Gastroesophageal sphincter (tissue), 4 donors: ENCODE measurements at regions not wholly inside any gene's neighbourhood (a gene's known extent, or its start where the extent isn't known, plus 50 kb on each side); places are given as distances from the start of the nearest gene placed in this dataset.

Experiments
- ATAC-seq: fragments of 150-250 bp; one replicate; pipeline ENCODE4 v1.9.1; 2016; ENCODE audit warnings: mild to moderate bottlenecking, moderate library complexity
- H3K27ac ChIP-seq, 4 donors: fragments of 200-600 bp; sonication (generic) in 3 of 4; 1 replicate in 3 of 4; 2 replicates in 1 of 4; pipeline ENCODE4 v1.5.1; 2016 to 2019
- H3K27me3 ChIP-seq: fragments of 200-600 bp; sonication (generic); one replicate; pipeline ENCODE4 v1.5.1; 2019
- H3K36me3 ChIP-seq, 2 donors: fragments of 200-600 bp; sonication (generic); one replicate each; pipeline ENCODE4 v1.5.1; 2019; ENCODE audit warnings: control low read depth in 1 of 2
- H3K4me1 ChIP-seq, 3 donors: fragments of 200-600 bp; sonication (generic); 1 replicate in 2 of 3; 2 replicates in 1 of 3; pipeline ENCODE4 v1.5.1; 2016 to 2019; ENCODE audit warnings: control low read depth in 2 of 3
- H3K4me3 ChIP-seq, 2 donors: fragments of 200-600 bp; sonication (generic); one replicate each; pipeline ENCODE4 v1.5.1; 2019; ENCODE audit warnings: mild to moderate bottlenecking in 1 of 2, moderate library complexity in 1 of 2
- H3K9me3 ChIP-seq, 3 donors: fragments of 200-600 bp; sonication (generic); one replicate each; pipeline ENCODE4 v1.5.1; 2017 to 2019; ENCODE audit warnings: control low read depth in 2 of 3
- EP300 ChIP-seq: sonication (generic); formaldehyde crosslinking; IDR thresholded peaks from one replicate; pipeline ENCODE4 v1.6.1; 2017; ENCODE audit warnings: antibody characterized with exemption, mild to moderate bottlenecking
- POLR2A ChIP-seq, 2 donors: fragments of 450-650 bp; IDR thresholded peaks; one replicate each; pipeline ENCODE4 v1.6.1; 2017; ENCODE audit warnings: antibody characterized with exemption in 2 of 2, mild to moderate bottlenecking in 2 of 2, moderate library complexity in 1 of 2
- POLR2AphosphoS5 ChIP-seq: sonication (generic); formaldehyde crosslinking; IDR thresholded peaks from one replicate; pipeline ENCODE4 v1.6.1; 2017; ENCODE audit warnings: antibody characterized with exemption
- WGBS, 2 donors: methylation state at CpG; one replicate each; pipeline ENCODE4 v1.1.5; 2018; ENCODE audit warnings: low coverage in 1 of 2; 5-methylcytosine and 5-hydroxymethylcytosine counted together
- TF ChIP-seq, protein P1 (sequence below), 4 experiments: fragments of 200-600 bp in 2 of 4; fragments of 450-650 bp in 2 of 4; sonication (generic) in 1 of 4; IDR thresholded peaks; one replicate each; pipeline ENCODE4 v1.5.1; 2017 to 2019; ENCODE audit warnings: antibody characterized with exemption in 4 of 4, mild to moderate bottlenecking in 2 of 4, moderate library complexity in 2 of 4

- no peak overlapping the region for H3K4me3 ChIP-seq
- 75 to 92% methylated on average over 2 of the region's 8 CpGs for WGBS, 2 donors
- no peak for TF ChIP-seq POLR2A (IDR thresholded peaks at IDR 0.05)
- TF ChIP-seq, protein P1, sequence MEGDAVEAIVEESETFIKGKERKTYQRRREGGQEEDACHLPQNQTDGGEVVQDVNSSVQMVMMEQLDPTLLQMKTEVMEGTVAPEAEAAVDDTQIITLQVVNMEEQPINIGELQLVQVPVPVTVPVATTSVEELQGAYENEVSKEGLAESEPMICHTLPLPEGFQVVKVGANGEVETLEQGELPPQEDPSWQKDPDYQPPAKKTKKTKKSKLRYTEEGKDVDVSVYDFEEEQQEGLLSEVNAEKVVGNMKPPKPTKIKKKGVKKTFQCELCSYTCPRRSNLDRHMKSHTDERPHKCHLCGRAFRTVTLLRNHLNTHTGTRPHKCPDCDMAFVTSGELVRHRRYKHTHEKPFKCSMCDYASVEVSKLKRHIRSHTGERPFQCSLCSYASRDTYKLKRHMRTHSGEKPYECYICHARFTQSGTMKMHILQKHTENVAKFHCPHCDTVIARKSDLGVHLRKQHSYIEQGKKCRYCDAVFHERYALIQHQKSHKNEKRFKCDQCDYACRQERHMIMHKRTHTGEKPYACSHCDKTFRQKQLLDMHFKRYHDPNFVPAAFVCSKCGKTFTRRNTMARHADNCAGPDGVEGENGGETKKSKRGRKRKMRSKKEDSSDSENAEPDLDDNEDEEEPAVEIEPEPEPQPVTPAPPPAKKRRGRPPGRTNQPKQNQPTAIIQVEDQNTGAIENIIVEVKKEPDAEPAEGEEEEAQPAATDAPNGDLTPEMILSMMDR (IDR thresholded peaks at IDR 0.05): no peak
- no peak for TF ChIP-seq POLR2AphosphoS5
- TF ChIP-seq EP300: no peak
- no peaks in the 10 kb centered on the region for H3K27me3 ChIP-seq
- H3K9me3 ChIP-seq: no peaks in the 10 kb centered on the region
- H3K36me3 ChIP-seq: no peaks in the 10 kb centered on the region
- H3K27ac ChIP-seq: no peak overlapping the region
- ATAC-seq: no peak
- peaks cover 0 to 11% (median 0%) of the 10 kb centered on the region in 3 donors for H3K4me1 ChIP-seq
These were observed 67.4 kb upstream of the RAB18 start for GRCh38 chr10:27436710-27437109.

DNA sequence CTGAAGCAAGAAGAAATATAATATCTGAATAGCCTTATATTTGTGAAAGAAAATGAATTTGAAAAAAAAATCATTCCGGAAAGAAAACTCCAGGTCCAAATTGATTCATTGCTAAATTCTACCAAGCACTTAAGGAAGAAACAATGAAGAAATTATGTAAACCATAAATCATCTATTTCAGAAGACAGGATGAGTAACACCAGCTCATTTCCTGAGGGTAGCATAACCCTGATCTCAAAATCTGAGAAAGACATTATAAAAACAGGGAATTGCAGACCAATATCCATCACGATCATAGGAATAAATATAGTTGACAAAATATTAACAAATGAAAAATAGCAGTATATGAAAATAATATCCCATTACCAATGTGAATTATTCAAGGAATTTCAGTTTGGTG, 70.1 kb upstream of the RAB18 start:
- Histone ChIP-seq H3K4me3 (no peak overlapping the region), H3K4me1 (no peaks in the 10 kb centered on the region), H3K27ac (no peak overlapping the region), H3K36me3 (no peaks in the 10 kb centered on the region), H3K27me3 (no peaks in the 10 kb centered on the region), H3K9me3 (no peaks in the 10 kb centered on the region)
- TF ChIP-seq POLR2AphosphoS5 (no peak), EP300 (no peak), POLR2A (IDR thresholded peaks at IDR 0.05) (no peak)
- TF ChIP-seq, protein P1 (IDR thresholded peaks at IDR 0.05): no peak
- WGBS, 2 donors: 84 to 87% methylated on average over 2 of the region's 2 CpGs
- no peak for ATAC-seq

GRCh38 chr10:27426948-27427467, 77.1 kb upstream of the RAB18 start:
- WGBS, 2 donors: 57 to 64% methylated on average over 2 of the region's 2 CpGs
- Histone ChIP-seq H3K27ac (no peak overlapping the region), H3K4me3 (no peak overlapping the region), H3K27me3 (no peaks in the 10 kb centered on the region), H3K36me3 (no peaks in the 10 kb centered on the region), H3K4me1 (no peaks in the 10 kb centered on the region), H3K9me3 (no peaks in the 10 kb centered on the region)
- TF ChIP-seq POLR2A (IDR thresholded peaks at IDR 0.05) (no peak), EP300 (no peak), POLR2AphosphoS5 (no peak)
- TF ChIP-seq, protein P1 (IDR thresholded peaks at IDR 0.05): no peak
- no peak for ATAC-seq

GRCh38 chr10:27413831-27414348, 90.2 kb upstream of the RAB18 start:
- Histone ChIP-seq H3K36me3 (no peaks in the 10 kb centered on the region), H3K27me3 (peaks cover 18% of the 10 kb centered on the region), H3K9me3 (peaks cover 0 to 13% (median 0%) of the 10 kb centered on the region in 3 donors), H3K4me1 (no peaks in the 10 kb centered on the region), H3K4me3 (no peak overlapping the region), H3K27ac (no peak overlapping the region)
- 60% methylated on average over 8 of the region's 34 CpGs; no CpG with 5 or more reads in 1 of the 2 donors for WGBS, 2 donors
- ATAC-seq: peak; percentile 28
- TF ChIP-seq POLR2A (IDR thresholded peaks at IDR 0.05) (no peak), EP300 (no peak), POLR2AphosphoS5 (no peak)
- TF ChIP-seq, protein P1 (IDR thresholded peaks at IDR 0.05): no peak

GRCh38 chr10:27413387-27413786, 90.7 kb upstream of the RAB18 start:
- no peak overlapping the region for H3K27ac ChIP-seq
- 49% methylated on average over 3 of the region's 28 CpGs; no CpG with 5 or more reads in 1 of the 2 donors for WGBS, 2 donors
- H3K4me1 ChIP-seq: no peaks in the 10 kb centered on the region
- peaks cover 18% of the 10 kb centered on the region for H3K27me3 ChIP-seq
- no peaks in the 10 kb centered on the region for H3K36me3 ChIP-seq
- H3K9me3 ChIP-seq: peaks cover 0 to 8% (median 0%) of the 10 kb centered on the region in 3 donors
- TF ChIP-seq EP300: no peak
- TF ChIP-seq, protein P1 (IDR thresholded peaks at IDR 0.05): no peak
- TF ChIP-seq POLR2A (IDR thresholded peaks at IDR 0.05): no peak
- no peak for TF ChIP-seq POLR2AphosphoS5
- no peak overlapping the region for H3K4me3 ChIP-seq
- ATAC-seq: no peak
